ENCODE measurements at regions not wholly inside any gene's neighbourhood (a gene's known extent, or its start where the extent isn't known, plus 50 kb on each side); places are given as distances from the start of the nearest gene placed in this dataset.
"Not testable (repeated sequence)": the region's sequence is repeated elsewhere in the genome, so short reads cannot be mapped to it uniquely, and the experiment has no call there.

- DNase-seq: no peak
These were observed 798.4 kb upstream of the GRM7 start for GRCh38 chr3:6062261-6063187.

- no peak for DNase-seq
These were observed 794.5 kb upstream of the GRM7 start for GRCh38 chr3:6066397-6066796.

GRCh38 chr3:6066868-6067578, 793.9 kb upstream of the GRM7 start:
- not testable (repeated sequence) for DNase-seq

- no peak for DNase-seq
These were observed 786.0 kb upstream of the GRM7 start for GRCh38 chr3:6074952-6075351.

- no peak for DNase-seq
These were observed 782.5 kb upstream of the GRM7 start for GRCh38 chr3:6078436-6078835.

- no peak for DNase-seq
These were observed 781.9 kb upstream of the GRM7 start for GRCh38 chr3:6079011-6079410.

- DNase-seq: no peak
These were observed 781.2 kb upstream of the GRM7 start for GRCh38 chr3:6079561-6080179.

- DNase-seq: no peak
These were observed 772.5 kb upstream of the GRM7 start for GRCh38 chr3:6088433-6088832.

GRCh38 chr3:6089780-6090179, 771.1 kb upstream of the GRM7 start:
- DNase-seq: no peak

GRCh38 chr3:6091262-6091661, 769.7 kb upstream of the GRM7 start:
- no peak for DNase-seq

GRCh38 chr3:6095006-6095405, 765.9 kb upstream of the GRM7 start:
- DNase-seq: no peak

GRCh38 chr3:6097021-6097420, 763.9 kb upstream of the GRM7 start:
- DNase-seq: no peak

GRCh38 chr3:6097556-6097955, 763.4 kb upstream of the GRM7 start:
- DNase-seq: no peak

- DNase-seq: no peak
These were observed 762.3 kb upstream of the GRM7 start for GRCh38 chr3:6098516-6099157.

GRCh38 chr3:6099458-6100075, 761.3 kb upstream of the GRM7 start:
- DNase-seq: no peak

- no peak for DNase-seq
These were observed 755.7 kb upstream of the GRM7 start for GRCh38 chr3:6105187-6105586.

- no peak for DNase-seq
These were observed 752.0 kb upstream of the GRM7 start for GRCh38 chr3:6108957-6109356.

GRCh38 chr3:6110451-6110850, 750.5 kb upstream of the GRM7 start:
- DNase-seq: no peak

GRCh38 chr3:6112546-6112945, 748.4 kb upstream of the GRM7 start:
- DNase-seq: no peak

GRCh38 chr3:6113338-6113737, 747.6 kb upstream of the GRM7 start:
- no peak for DNase-seq

- DNase-seq: no peak
These were observed 741.5 kb upstream of the GRM7 start for GRCh38 chr3:6119367-6119766.

- DNase-seq: no peak
These were observed 740.1 kb upstream of the GRM7 start for GRCh38 chr3:6120786-6121185.

- no peak for DNase-seq
These were observed 736.0 kb upstream of the GRM7 start for GRCh38 chr3:6124875-6125274.

Measured in NCI-H510A (cell line).